NCI-H446 treated with DMSO at 0.1 percent for 48 hours (cell line): ENCODE measurements at regions not wholly inside any gene's neighbourhood (a gene's known extent, or its start where the extent isn't known, plus 50 kb on each side); places are given as distances from the start of the nearest gene placed in this dataset.
"Not testable (repeated sequence)": the region's sequence is repeated elsewhere in the genome, so short reads cannot be mapped to it uniquely, and the experiment has no call there.

Source experiments
- DNase-seq: peaks from one replicate; lab custom pipeline; 2025; lab: John Stamatoyannopoulos, UW

GRCh38 chr2:126222278-126222677 lies 433.7 kb upstream of the GYPC start:
- DNase-seq = no peak

GRCh38 chr2:126224776-126225175 lies 431.2 kb upstream of the GYPC start:
- no peak for DNase-seq

DNA sequence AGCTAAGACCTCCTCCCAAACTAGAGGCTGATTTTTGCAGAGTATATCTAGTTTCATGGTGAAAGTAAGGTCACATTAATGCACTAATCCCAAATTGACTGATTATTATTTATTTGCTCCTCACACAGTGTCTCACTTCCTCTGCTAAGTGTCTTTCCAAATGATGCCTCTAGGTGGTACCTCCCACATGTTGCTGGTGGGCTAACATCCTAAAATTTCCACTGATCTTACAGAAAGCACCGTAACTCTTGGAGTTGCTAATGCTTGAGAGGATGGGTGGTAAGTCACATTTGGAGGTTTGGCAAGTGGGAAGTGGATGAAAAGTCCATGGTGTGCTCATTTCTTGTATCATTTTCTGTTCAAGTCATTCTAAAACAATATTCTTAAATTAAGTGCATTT lies 428.7 kb upstream of the GYPC start:
- no peak for DNase-seq

DNA sequence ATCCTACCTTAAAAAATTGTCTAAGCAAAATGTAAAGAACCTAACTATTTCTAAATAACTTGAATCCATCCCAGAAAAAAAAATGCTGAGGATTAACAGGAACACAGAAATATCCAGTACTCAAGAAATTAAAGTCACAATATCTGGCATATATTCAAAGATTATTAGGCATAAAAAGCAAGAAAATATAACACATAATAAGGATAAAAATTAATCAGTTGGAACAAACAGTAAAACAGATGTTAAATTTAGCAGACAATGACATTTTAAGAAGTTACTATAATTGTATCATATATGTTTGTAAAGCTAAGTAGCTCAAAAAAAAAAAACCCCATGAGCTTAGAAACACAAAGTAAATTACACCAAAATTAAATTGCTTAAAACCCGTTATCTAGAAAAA lies 427.4 kb upstream of the GYPC start:
- DNase-seq = no peak

GRCh38 chr2:126238251-126238650 lies 417.7 kb upstream of the GYPC start:
- no peak for DNase-seq

GRCh38 chr2:126239320-126239955 lies 416.5 kb upstream of the GYPC start:
- DNase-seq = no peak

- no peak for DNase-seq
These were observed 415.0 kb upstream of the GYPC start for GRCh38 chr2:126241001-126241400.

GRCh38 chr2:126241411-126241810 lies 414.5 kb upstream of the GYPC start:
- no peak for DNase-seq

GRCh38 chr2:126244937-126245336 lies 411.0 kb upstream of the GYPC start:
- DNase-seq = no peak

- DNase-seq = no peak
These were observed 402.3 kb upstream of the GYPC start for GRCh38 chr2:126253669-126254068.

DNA sequence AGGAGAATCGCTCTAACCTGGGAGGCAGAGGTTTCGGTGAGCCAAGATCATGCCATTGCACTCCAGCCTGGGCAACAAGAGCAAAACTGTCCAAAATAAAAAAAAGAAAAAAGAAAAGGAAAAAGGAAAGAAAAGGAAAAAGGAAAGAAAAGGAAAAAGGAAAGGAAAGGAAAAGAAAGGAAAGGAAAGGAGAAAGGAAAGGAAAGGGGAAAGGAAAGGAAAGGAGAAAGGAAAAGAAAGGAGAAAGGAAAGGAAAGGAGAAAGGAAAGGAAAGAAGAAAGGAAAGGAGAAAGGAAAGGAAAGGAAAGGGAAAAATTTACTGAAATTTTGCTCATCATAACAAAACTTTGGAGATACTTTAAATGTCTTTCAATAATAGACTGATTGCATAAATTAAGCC lies 391.3 kb upstream of the GYPC start:
- no peak for DNase-seq

- no peak for DNase-seq
These were observed 386.0 kb upstream of the GYPC start for GRCh38 chr2:126269911-126270310.

DNA sequence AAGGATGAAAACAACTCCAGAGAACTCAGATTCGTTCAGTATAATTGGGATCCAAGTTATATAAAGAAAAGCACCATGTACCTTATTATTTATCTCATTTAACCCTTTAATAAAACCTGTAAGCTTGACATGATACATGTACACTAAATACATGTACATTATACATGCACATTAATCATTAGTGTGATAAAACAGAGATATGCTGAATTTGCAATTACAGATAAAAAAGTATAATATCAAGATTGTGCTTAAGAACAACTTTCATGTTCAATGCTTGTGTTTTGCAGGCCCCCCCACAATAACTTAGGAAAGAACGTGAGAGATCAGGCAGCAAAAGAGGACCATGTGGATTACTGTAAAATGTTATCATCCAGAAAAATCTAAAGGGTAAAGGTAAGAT lies 385.4 kb upstream of the GYPC start:
- no peak for DNase-seq

- no peak for DNase-seq
These were observed 383.6 kb upstream of the GYPC start for GRCh38 chr2:126272401-126272800.

DNA sequence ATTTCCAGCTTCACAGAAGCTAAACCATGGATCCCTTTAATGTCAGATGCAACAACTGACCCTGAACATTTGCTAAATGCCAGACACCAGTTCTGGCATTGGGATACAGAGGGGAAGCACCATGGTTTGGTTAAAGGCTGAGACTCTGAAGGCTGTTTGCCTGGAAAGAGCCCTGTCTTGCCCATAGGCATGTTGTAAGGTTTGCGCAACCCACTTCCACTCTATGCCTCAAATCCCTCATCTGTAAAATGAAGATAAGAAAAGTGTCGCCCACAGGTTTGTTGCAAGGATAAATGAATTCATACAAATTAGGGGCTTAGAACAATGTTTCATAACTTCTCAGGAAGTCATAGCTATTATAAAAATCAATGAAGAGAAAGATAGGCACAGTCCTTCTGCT lies 380.9 kb upstream of the GYPC start:
- no peak for DNase-seq

DNA sequence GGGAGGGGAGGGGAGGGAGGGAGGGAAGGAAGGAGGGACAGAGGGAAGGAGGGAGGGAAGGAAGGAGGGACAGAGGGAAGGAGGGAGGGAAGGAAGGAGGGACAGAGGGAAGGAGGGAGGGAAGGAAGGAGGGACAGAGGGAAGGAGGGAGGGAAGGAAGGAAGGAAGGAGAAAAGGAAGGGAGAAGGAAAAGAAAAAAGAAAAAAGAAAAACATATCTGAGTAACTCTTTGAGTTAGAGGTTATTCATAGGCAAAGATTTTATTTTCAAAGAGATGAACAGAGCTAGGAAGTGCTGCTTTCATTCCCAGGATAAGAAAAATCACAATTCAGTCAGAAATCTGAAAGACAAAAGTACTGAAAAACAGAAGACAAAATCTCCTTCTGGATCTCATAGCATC lies 379.7 kb upstream of the GYPC start:
- not testable (repeated sequence) for DNase-seq

DNA sequence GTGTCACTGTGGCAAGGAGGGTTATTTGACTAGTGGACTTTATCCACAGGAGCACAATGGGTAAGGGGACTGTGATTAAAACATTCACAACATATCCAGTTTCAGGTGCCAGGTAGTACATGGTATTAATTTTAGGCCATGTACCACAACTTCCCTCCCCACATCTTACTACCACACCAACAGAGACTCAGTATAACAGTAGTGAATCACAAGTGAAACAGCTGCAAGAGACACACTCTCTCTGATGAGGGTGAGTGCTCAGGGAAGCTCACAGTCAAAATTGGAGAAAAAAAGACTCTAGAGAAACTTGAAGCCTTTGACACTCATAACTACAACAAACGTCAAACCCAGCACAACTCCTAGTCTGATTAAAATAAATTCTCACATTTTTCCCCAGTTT lies 367.6 kb upstream of the GYPC start:
- DNase-seq = no peak

DNA sequence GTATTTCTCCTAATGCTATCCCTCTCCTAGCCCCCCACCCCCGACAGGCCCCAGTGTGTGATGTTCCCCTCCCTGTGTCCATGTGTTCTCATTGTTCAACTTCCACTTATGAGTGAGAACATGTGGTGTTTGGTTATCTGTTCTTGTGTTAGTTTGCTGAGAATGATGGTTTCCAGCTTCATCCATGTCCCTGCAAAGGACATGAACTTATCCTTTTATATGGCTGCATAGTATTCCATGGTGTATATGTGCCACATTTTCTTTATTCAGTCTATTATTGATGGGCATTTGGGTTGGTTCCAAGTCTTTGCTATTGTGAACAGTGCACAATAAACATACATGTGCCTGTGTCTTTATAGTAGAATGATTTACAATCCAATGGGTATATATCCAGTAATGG lies 362.0 kb upstream of the GYPC start:
- DNase-seq = not testable (repeated sequence)

GRCh38 chr2:126299469-126299976 lies 356.4 kb upstream of the GYPC start:
- DNase-seq = no peak

DNA sequence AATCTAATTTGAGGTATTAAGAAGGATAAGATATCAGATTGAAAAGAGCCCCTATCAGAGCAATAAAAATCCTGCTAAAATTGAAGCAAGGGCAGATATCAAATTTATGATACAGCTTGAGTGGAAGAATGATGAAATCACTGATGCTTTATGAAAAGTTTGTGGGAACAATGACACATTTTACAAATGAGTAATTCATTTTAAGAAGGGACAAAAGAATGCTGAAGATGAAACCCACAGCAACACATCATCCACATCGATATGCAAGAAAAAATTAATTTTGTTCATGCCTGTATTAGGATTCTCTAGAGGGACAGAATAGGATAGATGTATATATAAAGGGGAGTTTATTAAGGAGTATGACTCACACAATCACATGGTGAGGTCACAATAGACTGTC lies 355.6 kb upstream of the GYPC start:
- DNase-seq = no peak

DNA sequence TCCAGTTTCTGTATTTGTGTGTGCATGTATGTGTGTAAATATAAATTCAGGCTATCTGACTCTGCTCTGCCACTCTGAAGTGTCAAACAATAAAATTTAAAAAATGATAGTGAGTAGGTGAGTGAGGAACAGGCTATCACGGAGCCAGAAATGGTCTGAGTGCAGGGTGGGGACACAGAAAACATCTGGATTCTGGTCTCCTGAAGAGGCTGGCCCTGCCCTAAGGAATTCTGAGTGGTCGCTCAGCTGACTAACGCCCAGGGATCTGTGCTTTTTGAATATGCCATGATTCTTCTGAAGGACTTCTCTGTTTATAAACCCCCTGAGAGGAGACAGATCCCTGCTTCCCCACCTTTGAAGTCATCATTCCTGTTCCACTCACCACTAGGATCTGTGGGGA lies 353.9 kb upstream of the GYPC start:
- no peak for DNase-seq

- no peak for DNase-seq
These were observed 352.8 kb upstream of the GYPC start for GRCh38 chr2:126303113-126303512.

DNA sequence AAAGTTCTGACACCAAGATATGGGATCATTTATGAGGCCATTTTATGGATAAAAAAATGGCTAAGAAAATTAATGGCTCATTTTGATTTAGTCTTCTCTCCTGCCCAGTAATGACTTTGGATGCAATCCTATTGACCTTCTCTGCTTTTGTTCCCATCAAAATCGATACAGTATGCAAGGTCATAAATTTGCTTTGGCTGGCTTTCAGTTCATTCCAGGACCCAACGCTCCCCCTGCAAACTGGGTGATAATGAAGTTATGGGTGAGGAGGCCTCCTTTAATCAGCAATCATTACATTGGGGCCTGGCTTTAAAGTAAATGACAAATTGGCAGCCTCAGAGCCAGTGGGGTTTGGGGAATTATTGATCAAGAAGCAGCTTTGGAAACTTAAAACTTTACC lies 351.8 kb upstream of the GYPC start:
- DNase-seq = no peak

DNA sequence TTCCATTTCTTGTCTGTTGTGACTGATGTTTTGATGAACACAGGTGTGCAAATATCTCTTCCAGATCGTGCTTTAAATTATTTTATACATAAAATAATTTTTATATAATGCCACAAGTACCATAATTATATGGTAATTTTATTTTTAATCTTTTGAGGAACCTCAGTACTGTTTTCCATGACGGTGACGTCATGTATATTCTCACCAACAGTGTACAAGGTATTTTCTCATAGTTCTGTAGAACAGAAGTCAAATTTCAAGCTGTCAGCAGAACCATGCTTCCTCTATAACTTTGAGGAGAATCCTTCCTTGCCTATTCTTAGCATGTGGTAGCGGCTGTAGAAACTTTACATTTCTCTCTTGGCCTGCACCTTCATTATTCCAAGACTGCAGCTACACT lies 349.4 kb upstream of the GYPC start:
- DNase-seq = no peak

DNA sequence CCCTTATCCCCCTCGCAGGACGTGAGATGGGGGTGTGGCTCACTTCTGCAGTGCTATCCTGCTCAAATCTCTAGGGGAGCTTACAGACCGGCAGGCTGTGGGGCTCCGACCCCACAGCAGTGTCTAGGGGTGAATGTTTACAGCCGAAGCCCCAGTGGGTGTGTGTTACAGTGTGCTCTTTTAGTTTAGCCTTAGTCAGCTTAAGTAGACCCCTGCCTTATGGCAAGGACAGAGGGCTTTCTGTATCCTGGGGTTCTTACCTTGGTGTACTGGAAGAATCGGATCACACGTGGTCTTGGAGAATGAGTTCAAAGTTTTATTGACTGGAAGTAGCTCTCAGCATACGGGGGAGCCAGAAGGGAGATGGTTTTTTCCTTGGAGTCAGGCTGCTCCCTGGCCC lies 348.2 kb upstream of the GYPC start:
- no peak for DNase-seq
